Memory B cell (primary cell): ENCODE measurements at regions not wholly inside any gene's neighbourhood (a gene's known extent, or its start where the extent isn't known, plus 50 kb on each side); places are given as distances from the start of the nearest gene placed in this dataset.

Experiments used
- ATAC-seq: fragments of 150-1000 bp; cut with Tn5 transposase; 2 replicates; pipeline ENCODE4 v1.10.0; 2021; ENCODE audit warnings: low read depth, mild to moderate bottlenecking, moderate library complexity
- DNase-seq, 2 donors: peaks; one replicate each; pipeline ENCODE4 v3.0.0; 2022; ENCODE audit warnings: low spot score in 2 of 2
- H3K27ac Mint-ChIP-seq: one replicate; pipeline ENCODE4 v1.8.0; 2022; ENCODE audit warnings: mild to moderate bottlenecking, moderate library complexity, mixed read lengths
- H3K27me3 Mint-ChIP-seq: one replicate; pipeline ENCODE4 v1.8.0; 2022; ENCODE audit warnings: mixed read lengths
- H3K36me3 Mint-ChIP-seq: one replicate; pipeline ENCODE4 v1.8.0; 2022; ENCODE audit warnings: mild to moderate bottlenecking, mixed read lengths
- H3K4me1 Mint-ChIP-seq: one replicate; pipeline ENCODE4 v1.8.0; 2022; ENCODE audit warnings: mixed read lengths
- H3K4me3 Mint-ChIP-seq: one replicate; pipeline ENCODE4 v1.8.0; 2022; ENCODE audit warnings: mild to moderate bottlenecking, moderate library complexity, mixed read lengths
- H3K9me3 Mint-ChIP-seq: one replicate; pipeline ENCODE4 v1.8.0; 2022; ENCODE audit warnings: mixed read lengths

DNA sequence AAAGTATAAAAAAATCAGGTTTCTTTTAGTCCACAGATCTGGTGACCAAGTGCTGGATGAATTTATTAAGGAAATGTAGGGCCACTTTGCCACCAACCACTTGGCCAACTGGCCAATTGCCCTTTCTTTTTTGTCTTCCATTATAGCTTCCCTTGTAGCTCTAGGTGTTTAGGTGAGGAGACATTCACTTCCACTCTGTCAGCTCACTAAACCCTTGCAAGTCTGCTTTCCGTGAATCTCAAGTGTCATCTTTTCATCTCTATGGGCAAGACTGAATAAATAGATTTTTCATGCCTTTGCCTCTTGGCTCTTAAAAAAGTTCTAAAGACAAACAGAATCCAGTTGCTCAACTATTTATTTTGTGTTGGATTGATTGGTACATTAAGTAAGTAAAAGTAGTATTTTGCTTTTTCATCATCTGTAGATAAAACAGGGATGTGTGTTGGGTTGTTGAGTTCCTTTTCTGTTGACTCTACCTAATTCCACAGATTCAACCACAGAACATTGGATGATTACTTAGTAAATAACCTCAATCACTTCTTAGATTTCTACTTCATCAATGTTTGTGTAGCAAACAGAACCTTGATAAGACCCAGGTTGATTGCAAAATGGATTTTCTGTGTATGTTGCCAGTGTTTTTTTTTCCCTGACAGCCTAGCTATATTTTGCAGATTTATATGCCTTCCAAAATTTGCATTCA is 68.1 kb upstream of the GRXCR1 start:
- Mint-ChIP-seq H3K27ac (no peak overlapping the region), H3K27me3 (peaks cover 8% of the 10 kb centered on the region), H3K4me3 (no peak overlapping the region), H3K4me1 (no peaks in the 10 kb centered on the region), H3K36me3 (no peaks in the 10 kb centered on the region), H3K9me3 (no peaks in the 10 kb centered on the region)
- DNase-seq (no peak), ATAC-seq (no peak)

DNA sequence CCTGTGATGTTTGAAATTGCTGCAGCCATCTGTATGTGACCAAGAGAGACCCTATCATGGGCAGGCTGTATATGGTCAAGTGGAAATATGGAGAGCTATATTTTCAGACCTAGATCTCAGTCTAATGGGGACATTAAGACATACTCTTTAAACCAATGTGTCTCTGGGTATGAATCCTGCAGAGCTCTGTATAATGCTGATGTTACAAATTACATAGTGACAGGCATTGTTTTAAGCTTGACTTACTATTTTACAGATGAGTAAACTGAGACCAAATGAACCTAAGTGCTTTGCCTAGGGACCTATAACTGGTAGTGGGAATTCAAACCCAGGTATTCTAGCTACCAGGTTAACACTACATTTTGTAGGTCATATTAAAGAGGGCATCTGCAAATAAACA is 71.3 kb upstream of the GRXCR1 start:
- Mint-ChIP-seq H3K27me3 (peaks cover 8% of the 10 kb centered on the region), H3K9me3 (no peaks in the 10 kb centered on the region), H3K4me3 (no peak overlapping the region), H3K27ac (no peak overlapping the region), H3K36me3 (no peaks in the 10 kb centered on the region), H3K4me1 (no peaks in the 10 kb centered on the region)
- DNase-seq, result no peak
- no peak for ATAC-seq

DNA sequence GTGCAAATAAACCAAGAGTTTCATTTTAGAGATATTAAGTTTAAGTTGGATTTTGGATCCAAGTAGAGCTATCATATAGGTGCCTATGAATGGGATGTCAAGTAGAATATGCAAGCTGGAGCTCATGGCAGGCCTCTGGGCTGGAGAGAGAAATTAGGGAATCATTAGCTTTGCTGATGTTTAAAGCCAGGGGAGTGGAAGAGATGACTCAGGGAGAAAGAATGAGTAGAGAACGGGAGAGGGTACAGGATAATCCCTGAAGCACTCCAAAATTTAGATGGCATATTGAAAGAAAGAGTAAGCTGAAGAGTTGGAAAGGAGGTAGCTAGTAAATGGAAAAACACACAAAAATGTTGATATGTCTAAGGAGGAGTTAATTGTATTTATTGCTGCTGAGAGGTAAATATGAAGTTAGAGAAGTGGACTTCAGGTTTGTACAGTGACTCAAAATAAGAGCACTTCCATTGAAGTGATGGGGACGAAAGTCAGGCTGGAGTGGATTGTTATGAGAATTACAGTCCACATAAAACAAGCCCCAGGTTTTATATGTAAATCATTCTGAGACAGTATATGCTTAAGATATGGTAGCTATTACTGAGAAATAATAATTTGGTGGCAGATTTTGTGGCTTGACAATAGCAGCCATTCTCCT is 72.5 kb upstream of the GRXCR1 start:
- Mint-ChIP-seq H3K27ac (no peak overlapping the region), H3K4me3 (no peak overlapping the region), H3K36me3 (no peaks in the 10 kb centered on the region), H3K4me1 (no peaks in the 10 kb centered on the region), H3K9me3 (no peaks in the 10 kb centered on the region), H3K27me3 (peaks cover 6% of the 10 kb centered on the region)
- no peak for DNase-seq
- no peak for ATAC-seq

DNA sequence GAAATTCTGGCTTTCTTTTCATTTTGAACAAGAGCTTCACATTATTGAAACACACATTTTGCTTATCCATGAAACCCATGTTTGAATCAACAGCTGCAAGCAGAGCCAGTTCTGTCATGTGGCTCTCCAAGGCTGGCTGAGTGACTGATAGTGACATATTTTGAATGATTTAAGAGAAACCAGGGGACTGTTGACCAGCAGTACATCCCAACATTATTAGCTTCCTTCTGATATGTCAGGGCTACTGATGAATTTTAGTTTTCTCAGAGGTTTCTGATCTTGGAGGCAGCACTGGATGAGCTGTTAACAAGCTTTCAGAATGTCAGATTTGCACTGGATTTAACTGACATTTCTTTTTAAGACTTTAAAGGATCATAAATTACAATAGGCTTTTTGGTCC is 74.6 kb upstream of the GRXCR1 start:
- Mint-ChIP-seq H3K4me3 (no peak overlapping the region), H3K9me3 (no peaks in the 10 kb centered on the region), H3K4me1 (no peaks in the 10 kb centered on the region), H3K27me3 (peaks cover 4% of the 10 kb centered on the region), H3K27ac (no peak overlapping the region), H3K36me3 (no peaks in the 10 kb centered on the region)
- no peak for DNase-seq
- ATAC-seq, result no peak

DNA sequence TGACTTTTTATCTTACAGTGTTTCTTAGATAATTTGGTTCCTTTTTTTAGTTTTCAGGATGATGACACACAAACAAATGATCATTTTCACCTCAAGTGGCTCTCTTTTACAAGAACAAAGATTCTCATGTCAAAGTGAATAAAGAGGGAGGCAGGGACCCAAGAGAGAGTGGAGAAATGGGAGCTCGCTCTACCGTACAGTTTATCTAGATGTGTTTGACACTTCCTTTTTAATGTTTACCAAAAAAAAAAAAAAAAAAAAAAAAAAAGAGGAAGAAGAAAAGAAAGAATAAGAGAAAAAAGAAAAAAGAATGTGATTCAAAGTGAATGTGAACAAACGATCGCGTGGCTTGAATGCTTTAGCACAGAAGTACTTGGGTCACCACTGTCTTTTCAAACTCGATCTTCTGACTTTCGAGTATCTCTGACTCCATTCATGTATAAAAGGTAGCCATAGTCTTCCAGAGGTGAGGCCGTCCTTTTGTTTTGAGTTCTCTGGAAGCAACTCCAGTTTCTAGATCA is 75.6 kb upstream of the GRXCR1 start:
- H3K27ac Mint-ChIP-seq, result no peak overlapping the region
- peaks cover 5% of the 10 kb centered on the region for H3K27me3 Mint-ChIP-seq
- no peak overlapping the region for H3K4me3 Mint-ChIP-seq
- DNase-seq, result no peak
- H3K4me1 Mint-ChIP-seq, result no peaks in the 10 kb centered on the region
- peak; percentile 22 for ATAC-seq
- no peaks in the 10 kb centered on the region for H3K9me3 Mint-ChIP-seq
- H3K36me3 Mint-ChIP-seq, result no peaks in the 10 kb centered on the region

DNA sequence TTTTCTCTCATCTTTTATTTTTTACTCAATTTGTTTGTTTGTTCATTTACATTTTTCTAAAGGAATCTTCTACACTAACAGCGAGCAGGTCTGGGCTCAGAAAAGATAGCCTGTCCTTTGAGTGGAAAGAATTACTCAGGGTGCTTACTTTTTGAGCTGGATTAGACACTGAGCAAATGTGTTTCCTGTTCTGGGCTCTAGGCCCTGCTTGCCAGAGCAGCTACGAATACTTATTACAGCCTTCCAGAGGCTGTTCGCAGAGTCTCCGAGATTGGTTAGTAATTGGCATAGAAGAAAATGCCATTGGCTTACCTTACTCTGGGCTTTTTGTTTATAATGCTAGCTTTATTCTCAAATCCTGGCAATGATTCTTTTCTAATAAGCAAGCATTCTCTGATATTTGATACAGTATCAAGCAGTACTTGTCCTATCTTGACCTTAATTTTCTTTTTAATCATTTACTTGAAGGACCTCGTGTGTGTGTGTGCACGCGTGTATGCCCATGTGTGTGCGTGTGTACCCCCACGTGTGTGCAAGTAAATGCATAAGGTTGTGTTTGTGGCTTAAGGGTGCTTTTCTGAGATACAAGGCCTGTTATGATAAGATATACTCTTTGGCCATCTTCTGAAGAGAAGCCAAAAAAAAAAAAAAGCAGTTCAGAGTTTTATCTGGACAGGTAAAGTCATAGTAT is 76.2 kb upstream of the GRXCR1 start:
- Mint-ChIP-seq H3K4me1 (no peaks in the 10 kb centered on the region), H3K4me3 (no peak overlapping the region), H3K36me3 (no peaks in the 10 kb centered on the region), H3K27me3 (peaks cover 7% of the 10 kb centered on the region), H3K9me3 (no peaks in the 10 kb centered on the region), H3K27ac (no peak overlapping the region)
- DNase-seq (no peak), ATAC-seq (no peak)

DNA sequence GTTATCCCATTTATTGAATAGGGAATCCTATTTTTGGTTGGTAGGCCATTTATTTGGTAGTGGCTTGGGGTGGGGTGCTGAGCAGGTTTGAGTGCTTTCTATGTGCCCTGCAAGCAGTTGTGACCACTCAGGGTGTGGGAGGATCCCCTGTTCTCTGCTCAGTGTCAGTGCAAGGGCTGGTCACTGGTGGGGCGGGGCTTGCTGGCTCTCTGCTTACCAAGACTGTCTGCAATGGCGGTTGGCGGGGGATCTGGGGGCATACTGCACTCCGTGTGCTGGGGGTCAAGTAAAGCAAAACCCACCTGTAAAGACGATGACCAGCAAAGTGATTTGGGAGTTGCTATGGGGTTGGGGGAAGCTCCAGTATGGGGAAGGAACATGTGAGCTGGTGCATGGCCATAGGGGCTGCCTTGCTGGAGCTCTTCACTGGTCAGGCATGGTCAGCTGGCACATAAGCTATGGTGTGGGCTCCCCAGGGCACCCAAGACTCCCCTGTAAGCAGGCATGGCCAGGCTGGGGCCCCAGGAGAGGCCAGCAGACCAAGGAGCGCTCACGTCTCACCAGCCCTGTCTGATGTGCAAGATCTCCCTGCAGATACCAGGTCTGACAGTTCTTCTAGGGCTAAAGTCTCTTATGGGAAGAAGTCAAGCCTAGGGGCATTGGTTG is 83.0 kb upstream of the GRXCR1 start:
- no peak overlapping the region for H3K4me3 Mint-ChIP-seq
- peaks cover 3% of the 10 kb centered on the region for H3K9me3 Mint-ChIP-seq
- ATAC-seq (no peak), DNase-seq (no peak)
- no peaks in the 10 kb centered on the region for H3K4me1 Mint-ChIP-seq
- H3K27ac Mint-ChIP-seq, result no peak overlapping the region
- H3K27me3 Mint-ChIP-seq, result peaks cover 22% of the 10 kb centered on the region
- no peaks in the 10 kb centered on the region for H3K36me3 Mint-ChIP-seq

DNA sequence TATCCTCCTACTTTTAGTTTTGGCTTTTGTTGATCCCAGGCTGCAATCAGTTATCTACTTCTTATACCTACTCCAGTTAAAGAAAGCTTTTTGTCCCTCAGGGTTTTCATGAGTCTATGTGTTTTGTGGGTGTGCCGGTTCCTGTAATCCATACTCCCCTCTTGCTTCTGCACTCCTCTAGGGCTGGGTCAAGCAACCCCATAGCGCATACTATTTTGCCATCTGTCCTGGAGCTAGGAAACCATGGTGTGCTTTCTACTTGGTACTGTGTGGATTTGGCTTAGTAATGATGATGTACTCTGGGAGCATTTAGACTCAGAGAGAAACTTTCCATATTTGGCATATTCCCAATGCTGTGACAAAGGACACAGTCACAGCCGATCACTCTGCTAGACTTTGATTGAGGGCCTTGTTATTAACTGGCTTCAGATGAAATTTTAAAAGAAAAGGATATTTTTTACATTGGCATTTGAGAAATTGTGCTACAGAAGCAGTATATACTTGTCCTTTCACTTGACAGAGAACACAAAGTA is 86.1 kb upstream of the GRXCR1 start:
- Mint-ChIP-seq H3K4me1 (no peaks in the 10 kb centered on the region), H3K27ac (no peak overlapping the region), H3K36me3 (peaks cover 2% of the 10 kb centered on the region), H3K9me3 (peaks cover 13% of the 10 kb centered on the region), H3K27me3 (peaks cover 22% of the 10 kb centered on the region), H3K4me3 (no peak overlapping the region)
- DNase-seq (no peak), ATAC-seq (no peak)

DNA sequence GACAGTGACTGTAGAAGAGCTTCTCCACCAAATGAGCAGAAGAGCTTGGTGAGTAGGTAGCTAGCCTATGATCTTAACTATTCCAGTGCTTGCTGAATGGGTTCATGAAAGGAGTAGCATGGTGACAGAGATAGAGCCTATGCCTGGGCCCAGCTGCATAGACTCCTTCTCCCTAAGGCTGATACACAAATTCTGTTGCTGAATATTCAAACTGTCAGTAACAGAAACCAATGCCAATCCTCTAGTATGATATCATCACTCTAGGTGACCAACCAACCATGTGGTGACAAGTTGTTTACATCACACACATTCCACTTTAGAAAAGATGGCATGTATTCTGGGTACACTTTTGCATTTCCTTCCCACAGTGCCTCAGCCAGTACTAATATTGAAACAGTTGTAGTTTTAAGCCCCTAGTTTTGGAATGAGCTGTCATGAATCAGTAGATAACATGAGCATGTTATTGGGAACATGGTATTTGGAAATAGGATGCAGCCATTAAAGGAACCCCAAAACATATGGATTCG is 103.4 kb upstream of the GRXCR1 start:
- DNase-seq (no peak), ATAC-seq (no peak)
- no peaks in the 10 kb centered on the region for H3K27me3 Mint-ChIP-seq
- no peaks in the 10 kb centered on the region for H3K36me3 Mint-ChIP-seq
- H3K27ac Mint-ChIP-seq, result no peak overlapping the region
- H3K9me3 Mint-ChIP-seq, result peaks cover 3% of the 10 kb centered on the region
- no peak overlapping the region for H3K4me3 Mint-ChIP-seq
- H3K4me1 Mint-ChIP-seq, result no peaks in the 10 kb centered on the region

DNA sequence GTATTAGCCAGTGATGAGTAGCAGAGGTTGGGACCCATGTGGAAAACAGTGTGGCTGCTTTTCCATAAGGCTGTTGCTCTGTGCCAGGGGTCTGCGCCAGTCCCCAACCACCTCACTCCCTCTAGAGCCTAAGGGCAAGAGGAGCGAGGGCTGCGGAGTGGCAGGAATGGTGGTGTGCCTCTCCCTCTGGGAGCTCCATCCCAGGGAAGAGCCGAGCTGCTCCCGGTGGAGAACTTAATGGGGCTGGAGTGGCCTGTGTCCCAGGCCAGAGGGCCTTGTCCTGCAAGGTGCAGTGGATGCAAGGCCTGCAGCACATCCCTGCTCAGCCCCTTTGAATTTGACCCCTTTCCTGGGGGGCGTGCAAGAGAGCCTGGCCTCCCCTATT is 105.4 kb upstream of the GRXCR1 start:
- H3K27me3 Mint-ChIP-seq, result peaks cover 2% of the 10 kb centered on the region
- DNase-seq (no peak), ATAC-seq (no peak)
- H3K9me3 Mint-ChIP-seq, result peaks cover 3% of the 10 kb centered on the region
- no peak overlapping the region for H3K27ac Mint-ChIP-seq
- H3K4me3 Mint-ChIP-seq, result no peak overlapping the region
- no peaks in the 10 kb centered on the region for H3K4me1 Mint-ChIP-seq
- no peaks in the 10 kb centered on the region for H3K36me3 Mint-ChIP-seq

DNA sequence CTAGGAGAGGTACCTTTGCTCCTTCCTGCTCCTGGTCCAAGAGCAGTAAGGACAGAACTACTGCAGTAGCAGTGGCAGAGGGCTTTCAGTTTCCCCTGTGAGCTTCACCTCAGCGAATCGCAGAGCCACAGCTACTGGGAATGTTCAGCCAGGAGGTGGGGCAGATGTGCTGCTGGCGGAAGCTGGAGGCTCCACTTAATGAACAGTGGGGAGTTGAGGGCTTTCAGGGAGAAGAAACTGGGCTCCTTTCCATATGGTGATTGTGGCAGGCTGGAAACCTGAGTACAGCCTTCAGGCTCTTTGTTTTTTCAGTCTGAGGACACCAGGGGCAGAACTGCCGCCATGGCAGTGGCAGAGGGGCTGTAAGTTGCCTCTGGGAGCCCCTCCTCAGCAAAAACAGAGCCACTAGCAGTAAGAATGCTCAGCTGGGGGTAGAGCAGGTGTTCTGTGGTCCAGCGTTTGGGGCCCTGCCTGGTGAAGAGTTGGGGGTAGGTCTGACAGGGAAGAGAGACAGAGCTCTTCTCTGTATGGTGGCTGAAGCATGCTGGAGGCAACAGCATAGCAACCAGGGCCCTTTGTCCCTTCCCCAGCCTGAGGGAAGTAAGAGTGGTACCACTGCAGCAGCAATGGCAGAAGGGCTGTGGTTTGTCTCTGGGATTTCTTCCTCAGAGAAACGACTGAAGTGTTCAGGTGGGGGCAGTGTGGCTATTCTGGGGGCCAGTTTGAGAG is 106.0 kb upstream of the GRXCR1 start:
- ATAC-seq, result no peak
- Mint-ChIP-seq H3K4me1 (no peaks in the 10 kb centered on the region), H3K4me3 (no peak overlapping the region), H3K36me3 (no peaks in the 10 kb centered on the region), H3K27me3 (peaks cover 2% of the 10 kb centered on the region), H3K9me3 (peaks cover 3% of the 10 kb centered on the region), H3K27ac (no peak overlapping the region)
- DNase-seq, result no peak

DNA sequence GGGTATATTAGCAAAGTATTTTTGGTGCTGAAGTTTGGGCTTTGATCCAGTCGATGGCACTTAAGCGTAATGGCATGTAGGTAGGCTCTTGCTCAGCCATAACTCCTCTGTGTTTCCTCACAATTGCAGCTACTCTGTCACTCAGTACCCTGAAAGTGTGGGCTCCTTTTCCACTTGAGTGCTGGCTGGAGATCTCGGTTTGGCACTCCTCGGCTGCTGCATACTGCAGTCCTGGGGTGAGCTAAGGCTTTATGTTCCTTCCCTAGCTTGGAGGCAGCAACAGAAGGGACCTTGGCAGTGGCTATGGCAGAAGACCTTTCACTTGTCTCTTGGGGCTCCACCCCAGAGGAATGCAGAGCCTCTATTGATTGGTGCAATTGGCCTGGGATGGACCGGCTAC is 106.7 kb upstream of the GRXCR1 start:
- Mint-ChIP-seq H3K27ac (no peak overlapping the region), H3K36me3 (no peaks in the 10 kb centered on the region), H3K27me3 (peaks cover 2% of the 10 kb centered on the region), H3K4me3 (no peak overlapping the region), H3K4me1 (no peaks in the 10 kb centered on the region), H3K9me3 (peaks cover 3% of the 10 kb centered on the region)
- ATAC-seq (no peak), DNase-seq (no peak)

DNA sequence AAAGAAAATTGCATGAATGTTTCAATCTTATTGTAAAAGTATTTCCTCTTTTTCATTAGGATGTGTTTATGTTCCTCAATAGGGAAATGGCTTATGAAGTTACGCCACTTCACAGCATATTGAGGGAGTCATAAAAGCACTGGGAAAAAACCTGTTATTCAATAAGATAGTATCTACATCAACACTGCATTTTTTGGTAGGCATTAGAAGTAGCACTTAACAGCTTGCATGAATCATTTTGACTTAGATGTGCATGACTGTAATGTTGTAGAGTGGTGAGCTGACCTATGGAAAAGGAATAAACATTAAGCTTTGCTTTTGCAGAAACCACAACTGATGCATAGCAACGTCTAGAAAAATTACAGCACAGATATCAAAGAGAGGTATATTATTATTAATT is 111.2 kb upstream of the GRXCR1 start:
- DNase-seq, result no peak
- H3K4me1 Mint-ChIP-seq, result no peaks in the 10 kb centered on the region
- H3K27ac Mint-ChIP-seq, result no peak overlapping the region
- no peak overlapping the region for H3K4me3 Mint-ChIP-seq
- H3K27me3 Mint-ChIP-seq, result peaks cover 2% of the 10 kb centered on the region
- no peaks in the 10 kb centered on the region for H3K36me3 Mint-ChIP-seq
- peaks cover 3% of the 10 kb centered on the region for H3K9me3 Mint-ChIP-seq
- ATAC-seq, result no peak
